ENCODE measurements at regions not wholly inside any gene's neighbourhood (a gene's known extent, or its start where the extent isn't known, plus 50 kb on each side); places are given as distances from the start of the nearest gene placed in this dataset.
A peak's percentile ranks its signal among the peaks of the same experiment; 100 is the strongest.
"Not testable (repeated sequence)": the region's sequence is repeated elsewhere in the genome, so short reads cannot be mapped to it uniquely, and the experiment has no call there.

- DNase-seq: no peak
- H3K27ac Mint-ChIP-seq: no peak overlapping the region
- no peaks in the 10 kb centered on the region for H3K4me1 Mint-ChIP-seq (ENCODE audit: low read depth)
- H3K4me3 Mint-ChIP-seq: no peak overlapping the region
- H3K9me3 Mint-ChIP-seq: peaks cover 0 to 3% of the 10 kb centered on the region in 2 donors
- ATAC-seq (replicated peaks in 1 of 2): no peak
- no peaks in the 10 kb centered on the region for H3K27me3 Mint-ChIP-seq (ENCODE audit: low read depth)
- no peaks in the 10 kb centered on the region for H3K36me3 Mint-ChIP-seq (ENCODE audit: insufficient read depth in 2 of 2)
These were observed 151.4 kb upstream of the MAGI2 start for GRCh38 chr7:79604841-79605240.

- peaks cover 0 to 2% of the 10 kb centered on the region in 2 donors for H3K9me3 Mint-ChIP-seq
- DNase-seq (no peak), ATAC-seq (replicated peaks in 1 of 2) (no peak)
- no peaks in the 10 kb centered on the region for H3K27me3 Mint-ChIP-seq (ENCODE audit: low read depth)
- no peak overlapping the region for H3K4me3 Mint-ChIP-seq
- H3K4me1 Mint-ChIP-seq (ENCODE audit: low read depth): no peaks in the 10 kb centered on the region
- H3K36me3 Mint-ChIP-seq (ENCODE audit: insufficient read depth in 2 of 2): no peaks in the 10 kb centered on the region
- no peak overlapping the region for H3K27ac Mint-ChIP-seq
These were observed 144.9 kb upstream of the MAGI2 start for GRCh38 chr7:79598351-79598750.

GRCh38 chr7:79594671-79595070 lies 141.2 kb upstream of the MAGI2 start:
- not testable (repeated sequence) for ATAC-seq (replicated peaks in 1 of 2); H3K36me3 Mint-ChIP-seq (ENCODE audit: insufficient read depth in 2 of 2); H3K4me1 Mint-ChIP-seq (ENCODE audit: low read depth); H3K4me3 Mint-ChIP-seq; H3K27ac Mint-ChIP-seq; H3K9me3 Mint-ChIP-seq; DNase-seq; H3K27me3 Mint-ChIP-seq (ENCODE audit: low read depth)

- Mint-ChIP-seq H3K4me1 (ENCODE audit: low read depth) (no peaks in the 10 kb centered on the region), H3K9me3 (peaks cover 0 to 2% of the 10 kb centered on the region in 2 donors), H3K27ac (no peak overlapping the region), H3K4me3 (no peak overlapping the region), H3K27me3 (ENCODE audit: low read depth) (no peaks in the 10 kb centered on the region), H3K36me3 (ENCODE audit: insufficient read depth in 2 of 2) (no peaks in the 10 kb centered on the region)
- ATAC-seq (replicated peaks in 1 of 2) (no peak), DNase-seq (no peak)
These were observed 140.4 kb upstream of the MAGI2 start for GRCh38 chr7:79593866-79594301.

- DNase-seq: no peak
- ATAC-seq (replicated peaks in 1 of 2): no peak
- Mint-ChIP-seq H3K4me1 (ENCODE audit: low read depth) (no peaks in the 10 kb centered on the region), H3K9me3 (peaks cover 0 to 2% of the 10 kb centered on the region in 2 donors), H3K36me3 (ENCODE audit: insufficient read depth in 2 of 2) (no peaks in the 10 kb centered on the region), H3K27me3 (ENCODE audit: low read depth) (no peaks in the 10 kb centered on the region), H3K4me3 (no peak overlapping the region), H3K27ac (no peak overlapping the region)
These were observed 137.6 kb upstream of the MAGI2 start for GRCh38 chr7:79590916-79591623.

GRCh38 chr7:79590391-79590790 lies 136.9 kb upstream of the MAGI2 start:
- DNase-seq: no peak
- no peaks in the 10 kb centered on the region for H3K36me3 Mint-ChIP-seq (ENCODE audit: insufficient read depth in 2 of 2)
- no peaks in the 10 kb centered on the region for H3K4me1 Mint-ChIP-seq (ENCODE audit: low read depth)
- no peak overlapping the region for H3K4me3 Mint-ChIP-seq
- ATAC-seq (replicated peaks in 1 of 2): no peak
- H3K9me3 Mint-ChIP-seq: peaks cover 0 to 2% of the 10 kb centered on the region in 2 donors
- H3K27ac Mint-ChIP-seq: no peak overlapping the region
- no peaks in the 10 kb centered on the region for H3K27me3 Mint-ChIP-seq (ENCODE audit: low read depth)

GRCh38 chr7:79570903-79571302 lies 117.4 kb upstream of the MAGI2 start:
- H3K4me3 Mint-ChIP-seq: no peak overlapping the region
- ATAC-seq (replicated peaks in 1 of 2): no peak
- H3K9me3 Mint-ChIP-seq: peaks cover 0 to 2% of the 10 kb centered on the region in 2 donors
- H3K27ac Mint-ChIP-seq: no peak overlapping the region
- peaks cover 4% of the 10 kb centered on the region for H3K27me3 Mint-ChIP-seq (ENCODE audit: low read depth)
- no peaks in the 10 kb centered on the region for H3K4me1 Mint-ChIP-seq (ENCODE audit: low read depth)
- no peak for DNase-seq
- no peaks in the 10 kb centered on the region for H3K36me3 Mint-ChIP-seq (ENCODE audit: insufficient read depth in 2 of 2)

GRCh38 chr7:79563821-79564522 lies 110.5 kb upstream of the MAGI2 start:
- Mint-ChIP-seq H3K27ac (no peak overlapping the region), H3K4me3 (no peak overlapping the region), H3K9me3 (peaks cover 0 to 3% of the 10 kb centered on the region in 2 donors), H3K27me3 (ENCODE audit: low read depth) (no peaks in the 10 kb centered on the region), H3K36me3 (ENCODE audit: insufficient read depth in 2 of 2) (no peaks in the 10 kb centered on the region), H3K4me1 (ENCODE audit: low read depth) (no peaks in the 10 kb centered on the region)
- no peak for DNase-seq
- ATAC-seq (replicated peaks in 1 of 2): no peak

GRCh38 chr7:79555571-79555970 lies 102.1 kb upstream of the MAGI2 start:
- H3K4me1 Mint-ChIP-seq (ENCODE audit: low read depth): no peaks in the 10 kb centered on the region
- H3K4me3 Mint-ChIP-seq: no peak overlapping the region
- no peak overlapping the region for H3K27ac Mint-ChIP-seq
- H3K27me3 Mint-ChIP-seq (ENCODE audit: low read depth): no peaks in the 10 kb centered on the region
- DNase-seq (no peak), ATAC-seq (replicated peaks in 1 of 2) (no peak)
- H3K36me3 Mint-ChIP-seq (ENCODE audit: insufficient read depth in 2 of 2): no peaks in the 10 kb centered on the region
- peaks cover 3 to 4% of the 10 kb centered on the region in 2 donors for H3K9me3 Mint-ChIP-seq

GRCh38 chr7:79553811-79554555 lies 100.5 kb upstream of the MAGI2 start:
- Mint-ChIP-seq H3K36me3 (ENCODE audit: insufficient read depth in 2 of 2) (no peaks in the 10 kb centered on the region), H3K4me3 (no peak overlapping the region), H3K27me3 (ENCODE audit: low read depth) (no peaks in the 10 kb centered on the region), H3K27ac (no peak overlapping the region), H3K4me1 (ENCODE audit: low read depth) (no peaks in the 10 kb centered on the region), H3K9me3 (peaks cover 3 to 4% of the 10 kb centered on the region in 2 donors)
- DNase-seq (no peak), ATAC-seq (replicated peaks in 1 of 2) (peak; percentile 34 to 55)

- peaks cover 3 to 4% of the 10 kb centered on the region in 2 donors for H3K9me3 Mint-ChIP-seq
- no peak overlapping the region for H3K4me3 Mint-ChIP-seq
- H3K27me3 Mint-ChIP-seq (ENCODE audit: low read depth): no peaks in the 10 kb centered on the region
- no peaks in the 10 kb centered on the region for H3K4me1 Mint-ChIP-seq (ENCODE audit: low read depth)
- no peaks in the 10 kb centered on the region for H3K36me3 Mint-ChIP-seq (ENCODE audit: insufficient read depth in 2 of 2)
- H3K27ac Mint-ChIP-seq: no peak overlapping the region
- no peak for DNase-seq
- ATAC-seq (replicated peaks in 1 of 2): no peak
These were observed 99.0 kb upstream of the MAGI2 start for GRCh38 chr7:79552463-79552862.

- DNase-seq (no peak), ATAC-seq (replicated peaks in 1 of 2) (no peak)
- Mint-ChIP-seq H3K4me3 (no peak overlapping the region), H3K4me1 (ENCODE audit: low read depth) (no peaks in the 10 kb centered on the region), H3K9me3 (no peaks in the 10 kb centered on the region), H3K36me3 (ENCODE audit: insufficient read depth in 2 of 2) (no peaks in the 10 kb centered on the region), H3K27me3 (ENCODE audit: low read depth) (no peaks in the 10 kb centered on the region), H3K27ac (no peak overlapping the region)
These were observed 95.3 kb upstream of the MAGI2 start for GRCh38 chr7:79548727-79549126.

- Mint-ChIP-seq H3K4me1 (ENCODE audit: low read depth) (no peaks in the 10 kb centered on the region), H3K36me3 (ENCODE audit: insufficient read depth in 2 of 2) (no peaks in the 10 kb centered on the region), H3K4me3 (no peak overlapping the region), H3K9me3 (no peaks in the 10 kb centered on the region), H3K27ac (no peak overlapping the region), H3K27me3 (ENCODE audit: low read depth) (no peaks in the 10 kb centered on the region)
- no peak for DNase-seq
- ATAC-seq (replicated peaks in 1 of 2): no peak
These were observed 93.7 kb upstream of the MAGI2 start for GRCh38 chr7:79547132-79547531.

All from activated T-cell treated with anti-CD3 and anti-CD28 coated beads, Interleukin-2, amount 50 U/mL, for 72 hours (primary cell).